Caco-2 (cell line): ENCODE measurements at regions not wholly inside any gene's neighbourhood (a gene's known extent, or its start where the extent isn't known, plus 50 kb on each side); places are given as distances from the start of the nearest gene placed in this dataset.
"Not testable (repeated sequence)": the region's sequence is repeated elsewhere in the genome, so short reads cannot be mapped to it uniquely, and the experiment has no call there.

Source experiments
- BruUV-seq: library from RNA; stranded (reverse); fragments of 400-500 nt; replicated peaks from 2 replicates; lab custom pipeline; 2021; lab: Mats Ljungman, UMichigan
- CTCF ChIA-PET: fragments of 300-600 bp; sonication (Branson Sonifier 250); formaldehyde crosslinking; loops from one replicate; lab custom pipeline; 2022; ENCODE audit warnings: antibody characterized with exemption; lab: Charles Lee
- POLR2A ChIA-PET: fragments of 300-600 bp; sonication (Branson Sonifier 250); formaldehyde crosslinking; loops from one replicate; lab custom pipeline; 2022; ENCODE audit warnings: antibody characterized with exemption; lab: Charles Lee
- DNase-seq, 2 experiments: peaks; one replicate each; pipeline versions ENCODE4 v3.0.0 to v3.0.0-alpha.2; 2020 to 2022
- H3K27me3 ChIP-seq: replicated peaks from 2 replicates; pipeline ENCODE4 v1.6.0; 2011; ENCODE audit warnings: low read length; ENCODE audit not compliant: control insufficient read depth, insufficient read depth
- H3K36me3 ChIP-seq: 2 replicates; pipeline ENCODE4 v1.5.1; 2011; ENCODE audit warnings: low read length; ENCODE audit not compliant: control insufficient read depth, insufficient read depth
- H3K4me1 ChIP-seq: fragments of 250-450 bp; sonication (Bioruptor Pico); 2 replicates; pipeline ENCODE4 v1.5.1; 2020; ENCODE audit warnings: mild to moderate bottlenecking
- H3K4me3 ChIP-seq: 2 replicates; pipeline ENCODE4 v1.5.1; 2011; ENCODE audit warnings: low read depth, mild to moderate bottlenecking, control low read depth, low read length
- H3K9me3 ChIP-seq: fragments of 250-450 bp; sonication (Bioruptor Pico); 2 replicates; pipeline ENCODE4 v1.5.1; 2020; ENCODE audit warnings: mild to moderate bottlenecking, moderate library complexity
- H3K27ac Mint-ChIP-seq: one replicate; pipeline ENCODE4 v1.8.0; 2022; ENCODE audit warnings: mixed read lengths; ENCODE audit not compliant: unreplicated experiment
- H3K27me3 Mint-ChIP-seq: one replicate; pipeline ENCODE4 v1.8.0; 2022; ENCODE audit warnings: mixed read lengths; ENCODE audit not compliant: insufficient read depth, unreplicated experiment
- H3K36me3 Mint-ChIP-seq: one replicate; pipeline ENCODE4 v1.8.0; 2022; ENCODE audit warnings: mild to moderate bottlenecking, mixed read lengths; ENCODE audit not compliant: insufficient read depth, unreplicated experiment
- H3K4me1 Mint-ChIP-seq: one replicate; pipeline ENCODE4 v1.8.0; 2022; ENCODE audit warnings: low read depth, mixed read lengths; ENCODE audit not compliant: unreplicated experiment
- H3K4me3 Mint-ChIP-seq: one replicate; pipeline ENCODE4 v1.8.0; 2022; ENCODE audit warnings: mild to moderate bottlenecking, moderate library complexity, mixed read lengths; ENCODE audit not compliant: unreplicated experiment
- H3K9me3 Mint-ChIP-seq: one replicate; pipeline ENCODE4 v1.8.0; 2022; ENCODE audit warnings: mixed read lengths; ENCODE audit not compliant: unreplicated experiment
- intact Hi-C: fragments of 100-400 bp; cut with micrococcal nuclease; formaldehyde crosslinking; loops from one replicate; pipeline ENCODE4 v1.10.0; 2022; ENCODE audit not compliant: unreplicated experiment

DNA sequence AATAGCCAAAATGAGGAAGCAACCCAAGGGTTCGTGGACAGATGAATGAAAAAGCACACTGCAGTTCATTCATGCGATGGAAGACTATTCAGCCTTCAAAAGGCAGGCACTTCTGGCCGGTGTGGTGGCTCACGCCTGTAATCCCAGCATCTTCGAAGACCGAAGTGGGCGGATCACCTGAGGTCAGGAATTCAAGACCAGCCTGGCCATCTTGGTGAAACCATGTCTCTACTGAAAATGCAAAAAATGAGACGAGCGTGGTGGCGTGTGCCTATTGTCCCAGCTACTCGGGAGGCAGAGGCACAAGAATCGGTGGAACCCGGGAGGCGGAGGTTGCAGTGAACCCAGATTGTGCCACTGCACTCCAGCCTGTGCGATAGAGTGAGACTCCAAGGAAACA lies 114.1 kb upstream of the HMX1 start:
- H3K36me3 ChIP-seq, H3K4me3 ChIP-seq, H3K4me1 ChIP-seq, H3K4me3 Mint-ChIP-seq, H3K27ac Mint-ChIP-seq, POLR2A ChIA-PET, H3K27me3 ChIP-seq, H3K4me1 Mint-ChIP-seq, CTCF ChIA-PET, H3K9me3 Mint-ChIP-seq, intact Hi-C loops, DNase-seq, H3K9me3 ChIP-seq, H3K27me3 Mint-ChIP-seq, BruUV-seq, H3K36me3 Mint-ChIP-seq: not testable (repeated sequence)

DNA sequence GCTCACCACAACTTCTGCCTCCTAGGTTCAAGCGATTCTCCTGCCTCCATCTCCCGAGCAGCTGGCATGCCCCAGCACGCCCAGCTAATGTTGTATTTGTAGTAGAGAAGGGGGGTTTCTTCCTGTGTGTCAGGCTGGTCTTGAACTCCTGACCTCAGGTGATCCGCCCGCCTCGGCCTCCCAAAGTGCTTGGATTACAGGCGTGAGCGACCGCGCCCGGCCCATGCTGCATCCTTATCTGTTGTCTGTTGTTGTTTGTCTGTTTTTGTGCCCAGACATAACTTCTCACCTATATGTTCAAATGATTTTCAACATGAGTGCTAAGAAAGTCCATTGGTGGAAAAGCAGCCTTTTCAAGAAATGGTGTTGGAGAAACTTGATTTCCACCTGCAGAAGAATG lies 113.0 kb upstream of the HMX1 start:
- H3K4me3 ChIP-seq, H3K4me1 Mint-ChIP-seq, CTCF ChIA-PET, H3K27ac Mint-ChIP-seq, POLR2A ChIA-PET, H3K27me3 Mint-ChIP-seq, H3K9me3 ChIP-seq, BruUV-seq, DNase-seq, H3K9me3 Mint-ChIP-seq, intact Hi-C loops, H3K4me3 Mint-ChIP-seq, H3K36me3 ChIP-seq, H3K27me3 ChIP-seq, H3K4me1 ChIP-seq, H3K36me3 Mint-ChIP-seq: not testable (repeated sequence)

DNA sequence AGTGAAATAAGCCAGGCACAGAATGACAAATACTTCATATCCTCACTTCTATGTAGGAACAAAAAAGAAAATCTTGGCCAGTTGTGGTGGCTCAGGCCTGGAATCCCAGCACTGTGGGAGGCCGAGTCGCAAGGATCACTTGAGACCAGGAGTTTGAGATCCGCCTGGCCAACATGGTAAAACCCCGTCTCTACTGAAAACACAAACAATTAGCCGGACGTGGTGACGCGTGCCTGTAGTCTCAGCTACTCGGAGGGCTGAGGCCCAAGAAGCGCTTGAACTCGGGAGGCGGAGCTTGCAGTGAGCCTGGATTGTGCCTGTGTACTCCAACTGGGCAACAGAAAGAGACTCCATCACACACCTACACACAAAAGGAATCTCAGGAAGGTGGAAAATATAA lies 112.3 kb upstream of the HMX1 start:
- H3K27ac Mint-ChIP-seq, H3K4me3 Mint-ChIP-seq, H3K4me1 ChIP-seq, POLR2A ChIA-PET, H3K9me3 Mint-ChIP-seq, H3K36me3 ChIP-seq, CTCF ChIA-PET, H3K36me3 Mint-ChIP-seq, DNase-seq, H3K9me3 ChIP-seq, H3K4me3 ChIP-seq, H3K27me3 ChIP-seq, BruUV-seq, H3K4me1 Mint-ChIP-seq, H3K27me3 Mint-ChIP-seq, intact Hi-C loops: not testable (repeated sequence)

DNA sequence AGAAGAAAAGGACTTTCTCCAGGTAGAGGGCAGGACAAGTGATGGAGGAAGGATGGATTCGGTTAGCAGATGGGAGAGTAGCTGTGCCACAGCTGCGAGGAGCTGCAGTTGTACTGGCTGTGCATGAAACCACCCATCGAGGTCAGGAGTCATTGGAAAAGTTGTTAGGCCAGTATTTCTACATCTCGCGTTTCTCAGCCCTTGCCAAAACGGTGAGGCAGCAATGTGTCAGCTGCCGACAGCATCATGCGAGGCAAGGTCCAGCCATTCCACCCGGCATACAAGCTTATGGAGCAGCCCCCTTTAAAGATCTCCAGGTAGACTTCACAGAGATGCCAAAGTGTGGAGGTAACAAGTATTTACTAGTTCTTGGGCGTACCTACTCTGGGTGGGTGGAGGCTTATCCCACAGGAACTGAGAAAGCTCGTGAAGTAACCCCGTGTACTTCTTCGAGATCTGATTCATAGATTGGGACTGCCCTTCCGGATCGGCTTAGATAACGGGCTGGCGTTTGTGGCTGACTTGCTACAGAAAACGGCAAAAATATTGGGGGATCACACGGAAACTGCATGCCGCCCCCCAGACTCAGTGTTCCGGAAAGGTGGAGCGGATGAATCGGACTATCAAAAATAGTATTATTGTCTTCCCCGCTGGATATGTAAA lies 105.0 kb upstream of the HMX1 start:
- H3K27me3 Mint-ChIP-seq, H3K9me3 Mint-ChIP-seq, H3K4me1 Mint-ChIP-seq, H3K4me1 ChIP-seq, POLR2A ChIA-PET, BruUV-seq, H3K9me3 ChIP-seq, intact Hi-C loops, H3K27ac Mint-ChIP-seq, H3K36me3 Mint-ChIP-seq, H3K4me3 ChIP-seq, DNase-seq, H3K27me3 ChIP-seq, CTCF ChIA-PET, H3K4me3 Mint-ChIP-seq, H3K36me3 ChIP-seq: not testable (repeated sequence)

DNA sequence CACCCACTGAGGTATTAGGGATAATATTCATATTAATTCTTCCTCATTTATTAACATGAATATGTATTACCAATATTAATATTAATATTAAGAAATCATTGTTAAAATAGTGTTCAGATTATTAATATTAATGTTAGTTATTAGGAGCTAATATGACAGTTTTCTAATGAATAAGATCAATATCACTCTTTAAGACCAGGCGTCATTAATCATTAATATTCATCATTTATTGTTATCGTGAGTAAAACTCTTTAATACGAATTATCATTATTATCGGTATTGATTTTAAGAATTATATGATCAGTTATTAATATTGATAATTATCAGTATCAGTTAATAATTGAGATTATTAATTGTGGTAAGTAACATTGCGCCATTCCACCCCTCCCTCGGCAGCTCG lies 101.0 kb upstream of the HMX1 start:
- H3K27me3 ChIP-seq, H3K9me3 Mint-ChIP-seq, H3K27me3 Mint-ChIP-seq, BruUV-seq, H3K4me3 ChIP-seq, DNase-seq, H3K36me3 ChIP-seq, H3K4me1 Mint-ChIP-seq, H3K9me3 ChIP-seq, H3K4me1 ChIP-seq, POLR2A ChIA-PET, H3K4me3 Mint-ChIP-seq, H3K27ac Mint-ChIP-seq, H3K36me3 Mint-ChIP-seq, intact Hi-C loops, CTCF ChIA-PET: not testable (repeated sequence)

DNA sequence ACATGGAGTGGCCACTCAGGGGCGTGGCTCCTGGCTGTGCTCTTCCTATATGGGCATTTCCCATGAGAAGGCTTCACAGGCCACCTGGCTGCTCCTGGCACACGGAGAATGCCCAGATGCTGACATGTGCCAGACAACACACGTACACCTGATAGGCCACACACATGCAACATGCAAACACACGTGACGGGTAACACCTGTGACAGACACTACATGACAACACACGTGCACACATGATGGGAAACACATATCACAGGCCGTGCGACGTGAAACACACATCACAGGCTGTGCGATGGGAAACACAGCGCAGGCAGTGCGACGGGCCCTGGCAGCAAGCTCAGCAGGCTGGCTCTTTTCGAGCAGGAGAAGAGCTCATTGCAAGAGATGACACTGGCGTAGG lies 94.3 kb upstream of the HMX1 start:
- H3K27me3 ChIP-seq, H3K36me3 Mint-ChIP-seq, H3K9me3 Mint-ChIP-seq, H3K27me3 Mint-ChIP-seq, intact Hi-C loops, BruUV-seq, H3K27ac Mint-ChIP-seq, CTCF ChIA-PET, H3K4me1 Mint-ChIP-seq, H3K9me3 ChIP-seq, POLR2A ChIA-PET, H3K4me3 ChIP-seq, H3K4me1 ChIP-seq, DNase-seq, H3K4me3 Mint-ChIP-seq, H3K36me3 ChIP-seq: not testable (repeated sequence)

DNA sequence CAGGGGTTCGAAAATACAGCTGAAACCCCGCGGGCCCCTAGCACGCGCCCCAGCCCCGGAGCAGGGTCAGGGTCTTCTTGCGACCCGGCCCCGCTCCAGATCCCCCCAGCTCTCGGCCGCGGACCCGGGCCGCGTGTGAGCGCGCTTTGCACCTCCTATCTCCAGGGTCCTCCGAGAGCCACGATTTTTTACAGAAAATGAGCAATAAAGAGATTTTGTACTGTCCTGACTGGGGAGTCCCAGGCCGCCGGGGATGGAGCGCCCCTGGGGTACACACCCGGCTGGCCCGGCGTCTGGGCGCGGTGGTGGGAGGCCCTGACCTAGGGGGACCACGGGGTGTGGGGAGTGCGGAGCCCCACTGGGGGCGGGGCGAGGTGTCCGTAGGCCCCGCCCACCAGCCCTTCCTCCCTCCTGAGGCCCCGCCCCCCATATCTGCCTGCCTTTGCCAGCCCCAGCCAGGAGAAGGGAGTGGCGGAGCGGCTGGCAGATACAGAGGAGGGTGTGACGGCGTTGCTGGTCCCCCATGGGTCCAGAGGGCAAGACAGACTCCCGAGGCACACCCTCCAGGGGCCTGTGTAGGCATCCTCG lies 92.7 kb upstream of the HMX1 start:
- H3K27me3 Mint-ChIP-seq, CTCF ChIA-PET, H3K4me3 ChIP-seq, POLR2A ChIA-PET, H3K9me3 ChIP-seq, H3K9me3 Mint-ChIP-seq, H3K4me1 Mint-ChIP-seq, H3K27ac Mint-ChIP-seq, intact Hi-C loops, H3K27me3 ChIP-seq, H3K36me3 Mint-ChIP-seq, DNase-seq, H3K36me3 ChIP-seq, H3K4me3 Mint-ChIP-seq, BruUV-seq, H3K4me1 ChIP-seq: not testable (repeated sequence)
